ENCODE measurements at regions not wholly inside any gene's neighbourhood (a gene's known extent, or its start where the extent isn't known, plus 50 kb on each side); places are given as distances from the start of the nearest gene placed in this dataset.

GRCh38 chr7:68407460-68407859 lies 1190.8 kb upstream of the AUTS2 start:
- TF ChIP-seq CTCF (conservative IDR thresholded peaks at IDR 0.05) (no peak), ZFX (IDR thresholded peaks at IDR 0.05) (no peak)

Data from C4-2B (cell line).